ENCODE measurements at regions not wholly inside any gene's neighbourhood (a gene's known extent, or its start where the extent isn't known, plus 50 kb on each side); places are given as distances from the start of the nearest gene placed in this dataset.

DNA sequence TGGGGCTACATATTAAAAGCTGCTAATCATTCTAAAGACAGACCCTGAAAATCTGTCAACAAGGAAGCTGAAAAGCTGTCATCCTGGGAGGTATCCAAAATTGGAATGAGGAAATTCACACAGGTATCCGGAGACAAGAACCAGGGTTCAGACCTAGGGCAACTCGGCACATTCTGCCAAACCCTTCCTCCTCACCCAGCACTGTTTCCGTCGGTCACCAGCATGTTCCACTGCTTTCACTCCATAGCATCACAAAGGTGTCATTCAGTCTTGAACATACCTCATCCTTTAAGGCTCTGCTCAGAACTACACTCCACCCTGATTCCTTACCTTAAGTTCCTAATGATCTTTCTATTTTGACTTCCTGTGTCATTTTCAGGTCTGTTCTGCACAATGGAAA, 153.1 kb upstream of the RASA1 start:
- TF ChIP-seq, protein P1, sequence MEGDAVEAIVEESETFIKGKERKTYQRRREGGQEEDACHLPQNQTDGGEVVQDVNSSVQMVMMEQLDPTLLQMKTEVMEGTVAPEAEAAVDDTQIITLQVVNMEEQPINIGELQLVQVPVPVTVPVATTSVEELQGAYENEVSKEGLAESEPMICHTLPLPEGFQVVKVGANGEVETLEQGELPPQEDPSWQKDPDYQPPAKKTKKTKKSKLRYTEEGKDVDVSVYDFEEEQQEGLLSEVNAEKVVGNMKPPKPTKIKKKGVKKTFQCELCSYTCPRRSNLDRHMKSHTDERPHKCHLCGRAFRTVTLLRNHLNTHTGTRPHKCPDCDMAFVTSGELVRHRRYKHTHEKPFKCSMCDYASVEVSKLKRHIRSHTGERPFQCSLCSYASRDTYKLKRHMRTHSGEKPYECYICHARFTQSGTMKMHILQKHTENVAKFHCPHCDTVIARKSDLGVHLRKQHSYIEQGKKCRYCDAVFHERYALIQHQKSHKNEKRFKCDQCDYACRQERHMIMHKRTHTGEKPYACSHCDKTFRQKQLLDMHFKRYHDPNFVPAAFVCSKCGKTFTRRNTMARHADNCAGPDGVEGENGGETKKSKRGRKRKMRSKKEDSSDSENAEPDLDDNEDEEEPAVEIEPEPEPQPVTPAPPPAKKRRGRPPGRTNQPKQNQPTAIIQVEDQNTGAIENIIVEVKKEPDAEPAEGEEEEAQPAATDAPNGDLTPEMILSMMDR (IDR thresholded peaks at IDR 0.05; ENCODE audit: insufficient read depth, low read length, poor library complexity, severe bottlenecking): no peak
- no peak for TF ChIP-seq EZH2phosphoT487 (conservative IDR thresholded peaks at IDR 0.05; ENCODE audit: low read length)
